Activated CD4-positive, alpha-beta T cell treated with anti-CD3 and anti-CD28 coated beads for 4 hours (primary cell): ENCODE measurements at regions not wholly inside any gene's neighbourhood (a gene's known extent, or its start where the extent isn't known, plus 50 kb on each side); places are given as distances from the start of the nearest gene placed in this dataset.
"Not testable (repeated sequence)": the region's sequence is repeated elsewhere in the genome, so short reads cannot be mapped to it uniquely, and the experiment has no call there.

Experiments used
- DNase-seq, 2 donors: peaks; one replicate each; pipeline ENCODE4 v3.0.0-alpha.2; 2020

GRCh38 chr2:212752730-212753351, 214.2 kb upstream of the ERBB4 start:
- DNase-seq: no peak

DNA sequence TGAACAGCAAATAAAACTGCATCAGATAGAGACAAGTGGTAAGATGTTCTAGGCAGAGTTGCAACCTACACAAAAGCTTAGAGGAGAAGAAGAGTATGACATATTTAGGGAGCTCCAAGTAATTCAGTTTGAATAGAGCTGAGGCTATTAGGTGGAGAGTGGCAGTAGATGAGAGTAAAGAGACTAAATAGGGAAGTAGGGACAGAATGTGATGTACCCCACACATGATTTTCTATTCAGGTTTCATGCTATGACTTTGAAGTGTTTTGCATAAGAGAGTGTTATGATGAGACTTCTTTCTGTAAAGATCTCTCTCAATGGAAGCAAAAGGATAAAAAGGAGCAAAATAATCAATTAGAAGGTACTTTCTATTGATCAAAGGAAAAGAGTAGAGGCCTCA, 206.8 kb upstream of the ERBB4 start:
- no peak for DNase-seq

- DNase-seq: no peak
Measured at GRCh38 chr2:212737392-212738172, 199.0 kb upstream of the ERBB4 start.

DNA sequence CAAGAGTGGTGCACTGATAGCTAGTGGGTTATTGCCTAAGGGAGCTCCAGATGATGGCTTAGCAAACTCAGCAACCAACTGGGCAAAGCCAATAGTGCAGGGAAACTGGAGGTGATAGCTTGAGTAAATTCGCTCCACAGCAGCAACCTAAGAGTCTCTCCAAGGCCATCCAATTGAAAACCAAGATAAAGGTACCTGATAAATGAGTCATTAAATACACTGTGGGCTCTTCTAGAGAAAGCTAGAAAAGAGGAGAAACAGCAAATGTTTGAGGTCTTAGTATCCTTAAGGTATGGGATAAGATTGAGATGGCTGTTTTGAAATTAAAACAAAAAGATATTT, 197.8 kb upstream of the ERBB4 start:
- no peak for DNase-seq

GRCh38 chr2:212733273-212733672, 194.7 kb upstream of the ERBB4 start:
- DNase-seq: no peak

GRCh38 chr2:212732860-212733259, 194.3 kb upstream of the ERBB4 start:
- no peak for DNase-seq

GRCh38 chr2:212730994-212731393, 192.4 kb upstream of the ERBB4 start:
- no peak for DNase-seq

GRCh38 chr2:212728717-212729116, 190.1 kb upstream of the ERBB4 start:
- DNase-seq: no peak

DNA sequence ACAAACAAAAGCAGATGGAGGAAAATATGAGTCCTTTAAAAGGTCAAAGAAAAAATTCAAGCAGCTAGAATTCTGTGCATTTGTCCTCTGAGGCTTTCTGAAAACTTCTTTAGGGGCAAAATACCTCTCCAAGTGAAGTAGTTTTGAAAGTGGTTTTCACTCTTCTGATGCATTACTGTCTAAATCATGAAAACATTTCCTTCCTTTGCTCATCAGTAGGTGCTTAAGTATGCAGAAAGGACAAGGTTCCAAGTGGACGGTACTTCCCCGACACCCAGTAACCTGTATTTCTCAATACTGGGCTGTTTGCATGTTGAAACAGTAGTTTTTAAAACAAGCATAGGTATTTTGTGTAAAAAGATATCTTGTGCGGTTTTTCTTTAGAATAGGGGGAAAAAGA, 189.1 kb upstream of the ERBB4 start:
- DNase-seq: no peak

GRCh38 chr2:212726403-212726802, 187.8 kb upstream of the ERBB4 start:
- DNase-seq: no peak

- no peak for DNase-seq
Measured at GRCh38 chr2:212725180-212725579, 186.6 kb upstream of the ERBB4 start.

- DNase-seq: no peak
Measured at GRCh38 chr2:212723226-212723625, 184.6 kb upstream of the ERBB4 start.

DNA sequence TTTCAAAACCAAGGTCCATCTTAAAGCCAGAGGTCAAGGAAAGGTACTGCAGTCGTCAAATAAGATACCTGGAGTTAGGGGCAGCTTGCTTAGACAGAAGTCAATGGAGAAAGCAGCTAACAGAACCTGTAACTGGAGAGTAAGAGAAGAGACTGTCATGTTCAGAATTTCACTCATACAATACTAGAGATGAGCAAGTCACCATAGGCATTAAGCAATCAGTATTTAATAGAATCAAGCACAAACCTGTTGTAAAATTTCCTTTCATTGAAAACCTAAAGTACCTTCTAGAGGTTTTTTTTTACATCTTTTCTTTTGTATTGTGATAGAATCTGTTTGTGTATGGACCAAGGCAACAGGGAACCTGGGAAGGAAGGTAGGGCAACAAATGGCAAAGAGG, 183.4 kb upstream of the ERBB4 start:
- no peak for DNase-seq

GRCh38 chr2:212721026-212721451, 182.4 kb upstream of the ERBB4 start:
- DNase-seq: no peak

DNA sequence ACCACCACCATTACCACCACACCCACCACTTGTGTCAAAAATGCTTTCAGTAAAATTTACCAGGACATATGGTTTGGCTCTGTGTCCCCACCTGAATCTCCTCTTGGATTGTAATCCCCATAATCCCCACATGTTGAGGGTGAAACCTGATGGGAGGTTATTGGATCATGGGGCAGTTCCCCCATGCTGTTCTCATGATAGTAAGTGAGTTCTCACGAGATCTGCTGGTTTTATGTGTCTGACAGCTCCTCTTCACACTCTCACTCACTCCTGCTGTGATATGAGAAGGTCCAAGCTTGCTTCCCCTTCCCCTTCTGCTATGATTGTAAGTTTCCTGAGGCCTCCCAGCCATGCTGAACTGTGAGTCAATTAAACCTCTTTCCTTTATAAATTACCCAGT, 176.8 kb upstream of the ERBB4 start:
- DNase-seq: not testable (repeated sequence)

- DNase-seq: no peak
Measured at GRCh38 chr2:212713681-212714080, 175.1 kb upstream of the ERBB4 start.

- DNase-seq: no peak
Measured at GRCh38 chr2:212712991-212713390, 174.4 kb upstream of the ERBB4 start.

- DNase-seq: no peak
Measured at GRCh38 chr2:212712466-212712865, 173.9 kb upstream of the ERBB4 start.

- DNase-seq: no peak
Measured at GRCh38 chr2:212711856-212712255, 173.3 kb upstream of the ERBB4 start.

- DNase-seq: no peak
Measured at GRCh38 chr2:212709280-212709679, 170.7 kb upstream of the ERBB4 start.

DNA sequence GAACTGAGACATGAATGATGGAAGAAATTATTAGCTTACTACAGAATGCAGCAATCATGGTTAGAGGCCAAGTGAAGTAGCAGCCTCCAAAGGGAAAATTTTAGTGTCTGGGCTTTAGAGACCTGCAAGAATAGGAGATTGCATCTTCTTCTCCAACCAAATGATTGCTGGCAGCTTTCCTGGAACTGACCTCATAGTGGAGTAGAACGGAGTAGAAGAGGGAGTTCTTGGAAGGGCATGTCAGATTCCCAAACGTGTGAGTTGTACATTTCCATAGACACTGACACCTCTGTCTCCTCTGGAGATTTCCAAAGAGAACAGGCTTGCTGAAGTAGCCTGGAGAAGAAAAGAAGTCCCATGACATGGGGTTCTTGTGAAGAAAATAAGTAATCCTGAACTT, 169.8 kb upstream of the ERBB4 start:
- DNase-seq: no peak

DNA sequence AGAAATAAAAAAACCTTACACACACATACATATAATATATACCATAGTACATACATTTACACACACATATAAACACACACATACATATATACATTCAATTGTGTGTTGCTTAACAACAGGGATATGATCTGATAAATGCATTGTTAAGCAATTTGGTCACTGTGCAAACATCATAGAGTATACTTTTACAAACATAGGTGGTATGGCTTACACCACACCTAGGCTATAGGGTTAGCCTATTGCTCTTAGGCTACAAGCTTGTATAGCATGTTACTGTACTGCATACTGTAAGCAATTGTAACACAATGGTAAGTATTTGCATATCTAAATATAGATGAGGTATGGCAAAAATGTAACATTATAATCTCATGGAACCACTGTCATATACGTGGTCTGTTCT, 156.8 kb upstream of the ERBB4 start:
- no peak for DNase-seq

GRCh38 chr2:212694398-212694797, 155.8 kb upstream of the ERBB4 start:
- DNase-seq: no peak

- no peak for DNase-seq
Measured at GRCh38 chr2:212692466-212692865, 153.9 kb upstream of the ERBB4 start.
